H1 (cell line): ENCODE measurements at regions not wholly inside any gene's neighbourhood (a gene's known extent, or its start where the extent isn't known, plus 50 kb on each side); places are given as distances from the start of the nearest gene placed in this dataset.

Source experiments
- CHD1 ChIP-seq: IDR thresholded peaks from 2 replicates; pipeline ENCODE4 v1.6.1; 2012; ENCODE audit warnings: low read depth, low read length, improper control_type of control experiment
- CTBP2 ChIP-seq: IDR thresholded peaks from 2 replicates; pipeline ENCODE4 v1.7.0; 2011; ENCODE audit warnings: borderline replicate concordance, mild to moderate bottlenecking, moderate library complexity, mixed read lengths, low read length; ENCODE audit not compliant: insufficient read depth, insufficient read length
- EGR1 ChIP-seq: IDR thresholded peaks from 2 replicates; pipeline ENCODE4 v1.6.1; 2011; ENCODE audit warnings: low read depth, low read length, borderline replicate concordance
- POLR2A ChIP-seq, 2 experiments: IDR thresholded peaks; 1 replicate in 1 of 2; 2 replicates in 1 of 2; pipeline ENCODE4 v1.6.1; 2011; ENCODE audit warnings: low read depth in 2 of 2, low read length in 2 of 2, mild to moderate bottlenecking in 2 of 2; ENCODE audit errors: control extremely low read depth in 1 of 2
- RXRA ChIP-seq: IDR thresholded peaks from 2 replicates; pipeline ENCODE4 v1.6.1; 2011; ENCODE audit warnings: low read depth, mild to moderate bottlenecking, low read length, moderate library complexity; ENCODE audit not compliant: insufficient read depth
- SP1 ChIP-seq: IDR thresholded peaks from 2 replicates; pipeline ENCODE4 v1.6.1; 2011; ENCODE audit warnings: low read depth, low read length
- TF ChIP-seq, protein P1 (sequence below): fragments of 300-600 bp; sonication (generic); IDR thresholded peaks from 2 replicates; pipeline ENCODE4 v1.7.1; 2012; ENCODE audit warnings: low read length, moderate library complexity, mild to moderate bottlenecking, inconsistent platforms; ENCODE audit not compliant: insufficient replicate concordance

DNA sequence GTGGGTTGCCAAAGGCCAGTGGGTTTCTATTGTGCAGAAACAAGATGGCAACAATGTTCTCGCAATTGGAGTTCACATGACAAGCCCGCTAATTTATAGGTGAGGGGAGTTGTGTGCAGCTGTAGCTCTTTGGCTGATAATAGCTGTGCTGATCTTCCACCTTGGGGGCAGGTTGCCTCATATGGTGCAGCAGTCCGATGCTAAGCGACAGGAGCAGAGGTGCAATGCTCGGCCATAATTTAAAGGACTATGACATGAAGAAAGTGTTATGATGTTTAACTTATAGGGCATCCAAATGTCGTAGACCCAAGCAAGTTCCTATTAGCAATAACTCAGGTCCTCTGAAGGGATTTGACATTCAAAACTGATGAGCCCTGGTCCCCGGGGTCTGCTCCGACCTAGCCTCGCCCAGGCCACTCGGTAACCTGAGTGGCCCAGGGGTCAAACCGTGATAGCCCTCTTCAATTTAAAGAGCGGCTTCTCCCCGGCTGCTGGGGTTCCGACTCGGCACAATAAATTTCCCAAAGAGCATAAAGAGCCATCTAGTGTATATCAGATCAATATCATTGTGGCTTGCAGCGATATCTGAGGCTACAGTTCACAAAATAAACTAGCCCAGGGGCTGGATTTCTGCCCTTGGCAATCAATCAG is 724.0 kb downstream of the IRX1 start (continued):
- TF ChIP-seq, protein P1, sequence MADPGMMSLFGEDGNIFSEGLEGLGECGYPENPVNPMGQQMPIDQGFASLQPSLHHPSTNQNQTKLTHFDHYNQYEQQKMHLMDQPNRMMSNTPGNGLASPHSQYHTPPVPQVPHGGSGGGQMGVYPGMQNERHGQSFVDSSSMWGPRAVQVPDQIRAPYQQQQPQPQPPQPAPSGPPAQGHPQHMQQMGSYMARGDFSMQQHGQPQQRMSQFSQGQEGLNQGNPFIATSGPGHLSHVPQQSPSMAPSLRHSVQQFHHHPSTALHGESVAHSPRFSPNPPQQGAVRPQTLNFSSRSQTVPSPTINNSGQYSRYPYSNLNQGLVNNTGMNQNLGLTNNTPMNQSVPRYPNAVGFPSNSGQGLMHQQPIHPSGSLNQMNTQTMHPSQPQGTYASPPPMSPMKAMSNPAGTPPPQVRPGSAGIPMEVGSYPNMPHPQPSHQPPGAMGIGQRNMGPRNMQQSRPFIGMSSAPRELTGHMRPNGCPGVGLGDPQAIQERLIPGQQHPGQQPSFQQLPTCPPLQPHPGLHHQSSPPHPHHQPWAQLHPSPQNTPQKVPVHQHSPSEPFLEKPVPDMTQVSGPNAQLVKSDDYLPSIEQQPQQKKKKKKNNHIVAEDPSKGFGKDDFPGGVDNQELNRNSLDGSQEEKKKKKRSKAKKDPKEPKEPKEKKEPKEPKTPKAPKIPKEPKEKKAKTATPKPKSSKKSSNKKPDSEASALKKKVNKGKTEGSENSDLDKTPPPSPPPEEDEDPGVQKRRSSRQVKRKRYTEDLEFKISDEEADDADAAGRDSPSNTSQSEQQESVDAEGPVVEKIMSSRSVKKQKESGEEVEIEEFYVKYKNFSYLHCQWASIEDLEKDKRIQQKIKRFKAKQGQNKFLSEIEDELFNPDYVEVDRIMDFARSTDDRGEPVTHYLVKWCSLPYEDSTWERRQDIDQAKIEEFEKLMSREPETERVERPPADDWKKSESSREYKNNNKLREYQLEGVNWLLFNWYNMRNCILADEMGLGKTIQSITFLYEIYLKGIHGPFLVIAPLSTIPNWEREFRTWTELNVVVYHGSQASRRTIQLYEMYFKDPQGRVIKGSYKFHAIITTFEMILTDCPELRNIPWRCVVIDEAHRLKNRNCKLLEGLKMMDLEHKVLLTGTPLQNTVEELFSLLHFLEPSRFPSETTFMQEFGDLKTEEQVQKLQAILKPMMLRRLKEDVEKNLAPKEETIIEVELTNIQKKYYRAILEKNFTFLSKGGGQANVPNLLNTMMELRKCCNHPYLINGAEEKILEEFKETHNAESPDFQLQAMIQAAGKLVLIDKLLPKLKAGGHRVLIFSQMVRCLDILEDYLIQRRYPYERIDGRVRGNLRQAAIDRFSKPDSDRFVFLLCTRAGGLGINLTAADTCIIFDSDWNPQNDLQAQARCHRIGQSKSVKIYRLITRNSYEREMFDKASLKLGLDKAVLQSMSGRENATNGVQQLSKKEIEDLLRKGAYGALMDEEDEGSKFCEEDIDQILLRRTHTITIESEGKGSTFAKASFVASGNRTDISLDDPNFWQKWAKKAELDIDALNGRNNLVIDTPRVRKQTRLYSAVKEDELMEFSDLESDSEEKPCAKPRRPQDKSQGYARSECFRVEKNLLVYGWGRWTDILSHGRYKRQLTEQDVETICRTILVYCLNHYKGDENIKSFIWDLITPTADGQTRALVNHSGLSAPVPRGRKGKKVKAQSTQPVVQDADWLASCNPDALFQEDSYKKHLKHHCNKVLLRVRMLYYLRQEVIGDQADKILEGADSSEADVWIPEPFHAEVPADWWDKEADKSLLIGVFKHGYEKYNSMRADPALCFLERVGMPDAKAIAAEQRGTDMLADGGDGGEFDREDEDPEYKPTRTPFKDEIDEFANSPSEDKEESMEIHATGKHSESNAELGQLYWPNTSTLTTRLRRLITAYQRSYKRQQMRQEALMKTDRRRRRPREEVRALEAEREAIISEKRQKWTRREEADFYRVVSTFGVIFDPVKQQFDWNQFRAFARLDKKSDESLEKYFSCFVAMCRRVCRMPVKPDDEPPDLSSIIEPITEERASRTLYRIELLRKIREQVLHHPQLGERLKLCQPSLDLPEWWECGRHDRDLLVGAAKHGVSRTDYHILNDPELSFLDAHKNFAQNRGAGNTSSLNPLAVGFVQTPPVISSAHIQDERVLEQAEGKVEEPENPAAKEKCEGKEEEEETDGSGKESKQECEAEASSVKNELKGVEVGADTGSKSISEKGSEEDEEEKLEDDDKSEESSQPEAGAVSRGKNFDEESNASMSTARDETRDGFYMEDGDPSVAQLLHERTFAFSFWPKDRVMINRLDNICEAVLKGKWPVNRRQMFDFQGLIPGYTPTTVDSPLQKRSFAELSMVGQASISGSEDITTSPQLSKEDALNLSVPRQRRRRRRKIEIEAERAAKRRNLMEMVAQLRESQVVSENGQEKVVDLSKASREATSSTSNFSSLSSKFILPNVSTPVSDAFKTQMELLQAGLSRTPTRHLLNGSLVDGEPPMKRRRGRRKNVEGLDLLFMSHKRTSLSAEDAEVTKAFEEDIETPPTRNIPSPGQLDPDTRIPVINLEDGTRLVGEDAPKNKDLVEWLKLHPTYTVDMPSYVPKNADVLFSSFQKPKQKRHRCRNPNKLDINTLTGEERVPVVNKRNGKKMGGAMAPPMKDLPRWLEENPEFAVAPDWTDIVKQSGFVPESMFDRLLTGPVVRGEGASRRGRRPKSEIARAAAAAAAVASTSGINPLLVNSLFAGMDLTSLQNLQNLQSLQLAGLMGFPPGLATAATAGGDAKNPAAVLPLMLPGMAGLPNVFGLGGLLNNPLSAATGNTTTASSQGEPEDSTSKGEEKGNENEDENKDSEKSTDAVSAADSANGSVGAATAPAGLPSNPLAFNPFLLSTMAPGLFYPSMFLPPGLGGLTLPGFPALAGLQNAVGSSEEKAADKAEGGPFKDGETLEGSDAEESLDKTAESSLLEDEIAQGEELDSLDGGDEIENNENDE: no peak
- TF ChIP-seq POLR2A (IDR thresholded peaks at IDR 0.05; ENCODE audit: control extremely low read depth in 1 of 2, low read depth in 2 of 2, low read length in 2 of 2) (no peak), RXRA (no peak), EGR1 (no peak), CTBP2 (no peak), SP1 (no peak), CHD1 (no peak)
